Neural crest cell (in vitro differentiated cells): ENCODE measurements at regions not wholly inside any gene's neighbourhood (a gene's known extent, or its start where the extent isn't known, plus 50 kb on each side); places are given as distances from the start of the nearest gene placed in this dataset.

Experiments used
- DNase-seq: peaks from one replicate; pipeline ENCODE4 v3.0.0; 2021; ENCODE audit warnings: low read depth, mixed read lengths, low spot score
- H3K27ac Mint-ChIP-seq: one replicate; pipeline ENCODE4 v1.8.0; 2021; ENCODE audit warnings: mild to moderate bottlenecking, mixed read lengths; ENCODE audit not compliant: unreplicated experiment
- H3K27me3 Mint-ChIP-seq: 2 replicates; pipeline ENCODE4 v1.8.0; 2021; ENCODE audit warnings: low read depth, mild to moderate bottlenecking, mixed read lengths
- H3K36me3 Mint-ChIP-seq: 2 replicates; pipeline ENCODE4 v1.8.0; 2021; ENCODE audit warnings: low read depth, mild to moderate bottlenecking, mixed read lengths
- H3K4me1 Mint-ChIP-seq: 2 replicates; pipeline ENCODE4 v1.8.0; 2021; ENCODE audit warnings: mixed read lengths
- H3K4me3 Mint-ChIP-seq: one replicate; pipeline ENCODE4 v1.8.0; 2021; ENCODE audit warnings: mild to moderate bottlenecking, mixed read lengths
- H3K9me3 Mint-ChIP-seq: 2 replicates; pipeline ENCODE4 v1.8.0; 2021; ENCODE audit warnings: mixed read lengths
- CTCF ChIP-seq: fragments of 200-600 bp; sonication (generic); conservative IDR thresholded peaks from 2 replicates; pipeline ENCODE4 v1.5.0; 2021; ENCODE audit warnings: antibody characterized with exemption, mild to moderate bottlenecking

- Mint-ChIP-seq H3K36me3 (no peaks in the 10 kb centered on the region), H3K4me1 (peaks cover 24% of the 10 kb centered on the region), H3K27ac (peak overlapping the region; percentile 21), H3K4me3 (no peak overlapping the region), H3K9me3 (peaks cover 5% of the 10 kb centered on the region), H3K27me3 (peaks cover 2% of the 10 kb centered on the region)
- no peak for TF ChIP-seq CTCF
- peak; percentile 7 for DNase-seq
These were observed 210.3 kb upstream of the ONECUT1 start for GRCh38 chr15:53000409-53000808.

GRCh38 chr15:52997123-52997522 is 207.0 kb upstream of the ONECUT1 start:
- no peak overlapping the region for H3K27ac Mint-ChIP-seq

GRCh38 chr15:52994290-52994689 is 204.2 kb upstream of the ONECUT1 start:
- Mint-ChIP-seq H3K4me3 (no peak overlapping the region), H3K27me3 (no peaks in the 10 kb centered on the region), H3K9me3 (peaks cover 24% of the 10 kb centered on the region), H3K27ac (no peak overlapping the region), H3K4me1 (no peaks in the 10 kb centered on the region), H3K36me3 (peaks cover 12% of the 10 kb centered on the region)
- DNase-seq: no peak
- TF ChIP-seq CTCF: no peak

More at GRCh38 chr15:52997123-52997522, 207.0 kb upstream of the ONECUT1 start:
- H3K4me1 Mint-ChIP-seq: peaks cover 19% of the 10 kb centered on the region
- no peaks in the 10 kb centered on the region for H3K27me3 Mint-ChIP-seq
- no peak for DNase-seq
- peaks cover 20% of the 10 kb centered on the region for H3K9me3 Mint-ChIP-seq
- no peak overlapping the region for H3K4me3 Mint-ChIP-seq
- TF ChIP-seq CTCF: no peak
- peaks cover 9% of the 10 kb centered on the region for H3K36me3 Mint-ChIP-seq

- DNase-seq: no peak
- H3K4me3 Mint-ChIP-seq: no peak overlapping the region
These were observed 194.4 kb upstream of the ONECUT1 start for GRCh38 chr15:52984507-52984906.

GRCh38 chr15:52980446-52980845 is 190.3 kb upstream of the ONECUT1 start:
- no peak for TF ChIP-seq CTCF
- Mint-ChIP-seq H3K27ac (no peak overlapping the region), H3K36me3 (no peaks in the 10 kb centered on the region), H3K4me3 (no peak overlapping the region), H3K4me1 (peaks cover 23% of the 10 kb centered on the region), H3K9me3 (no peaks in the 10 kb centered on the region), H3K27me3 (no peaks in the 10 kb centered on the region)
- no peak for DNase-seq

More at GRCh38 chr15:52984507-52984906, 194.4 kb upstream of the ONECUT1 start:
- Mint-ChIP-seq H3K4me1 (peaks cover 7% of the 10 kb centered on the region), H3K9me3 (no peaks in the 10 kb centered on the region), H3K27ac (no peak overlapping the region), H3K27me3 (no peaks in the 10 kb centered on the region), H3K36me3 (no peaks in the 10 kb centered on the region)
- TF ChIP-seq CTCF: no peak
